ENCODE measurements at regions not wholly inside any gene's neighbourhood (a gene's known extent, or its start where the extent isn't known, plus 50 kb on each side); places are given as distances from the start of the nearest gene placed in this dataset.

DNA sequence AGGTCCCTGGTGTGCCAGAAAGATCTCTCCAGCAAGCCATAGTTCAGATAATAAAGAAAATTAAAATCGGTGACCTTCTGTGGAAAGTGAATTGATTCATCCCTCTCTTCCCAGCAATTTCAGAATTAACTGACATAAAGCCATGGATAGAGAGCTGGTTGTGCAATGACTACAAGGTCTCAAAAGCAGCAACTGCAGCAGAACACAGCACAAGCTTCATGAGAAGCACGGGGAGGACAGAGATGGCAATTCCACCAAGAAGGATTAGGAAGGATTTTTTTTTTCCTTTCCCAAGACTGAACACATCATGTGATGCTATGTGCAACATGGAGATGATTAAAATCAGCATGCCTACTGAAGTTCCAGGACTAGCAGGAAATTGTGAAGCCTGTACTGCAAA, 154.9 kb upstream of the PLEKHG7 start:
- TF ChIP-seq, protein P1, sequence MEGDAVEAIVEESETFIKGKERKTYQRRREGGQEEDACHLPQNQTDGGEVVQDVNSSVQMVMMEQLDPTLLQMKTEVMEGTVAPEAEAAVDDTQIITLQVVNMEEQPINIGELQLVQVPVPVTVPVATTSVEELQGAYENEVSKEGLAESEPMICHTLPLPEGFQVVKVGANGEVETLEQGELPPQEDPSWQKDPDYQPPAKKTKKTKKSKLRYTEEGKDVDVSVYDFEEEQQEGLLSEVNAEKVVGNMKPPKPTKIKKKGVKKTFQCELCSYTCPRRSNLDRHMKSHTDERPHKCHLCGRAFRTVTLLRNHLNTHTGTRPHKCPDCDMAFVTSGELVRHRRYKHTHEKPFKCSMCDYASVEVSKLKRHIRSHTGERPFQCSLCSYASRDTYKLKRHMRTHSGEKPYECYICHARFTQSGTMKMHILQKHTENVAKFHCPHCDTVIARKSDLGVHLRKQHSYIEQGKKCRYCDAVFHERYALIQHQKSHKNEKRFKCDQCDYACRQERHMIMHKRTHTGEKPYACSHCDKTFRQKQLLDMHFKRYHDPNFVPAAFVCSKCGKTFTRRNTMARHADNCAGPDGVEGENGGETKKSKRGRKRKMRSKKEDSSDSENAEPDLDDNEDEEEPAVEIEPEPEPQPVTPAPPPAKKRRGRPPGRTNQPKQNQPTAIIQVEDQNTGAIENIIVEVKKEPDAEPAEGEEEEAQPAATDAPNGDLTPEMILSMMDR (IDR thresholded peaks at IDR 0.05; ENCODE audit: insufficient read depth, low read depth, low read length, missing control alignments) = no peak
- DNase-seq (ENCODE audit: low read depth) = no peak
- H3K4me3 ChIP-seq (ENCODE audit: low read length) = no peak overlapping the region

DNA sequence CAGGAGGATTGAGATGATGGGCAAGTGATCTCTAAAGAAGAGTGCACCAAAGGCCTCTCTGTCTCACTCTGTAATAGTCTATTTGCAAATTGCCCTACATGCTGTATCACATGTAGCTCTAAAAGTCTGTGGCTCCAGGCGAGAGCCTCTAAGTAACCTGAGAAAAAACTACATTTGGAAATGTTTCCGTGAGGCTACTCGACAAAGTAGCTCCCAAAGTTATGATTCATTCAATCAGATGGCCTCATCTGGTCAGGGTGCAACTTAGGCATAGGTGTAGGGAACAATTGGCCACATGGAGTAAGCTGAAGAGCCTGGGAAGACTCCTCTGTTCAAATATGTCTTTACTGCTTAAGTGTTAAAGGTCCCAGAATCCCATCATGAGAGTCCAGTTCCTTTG, 155.4 kb upstream of the PLEKHG7 start:
- TF ChIP-seq, protein P1 (IDR thresholded peaks at IDR 0.05; ENCODE audit: insufficient read depth, low read depth, low read length, missing control alignments) = no peak

DNA sequence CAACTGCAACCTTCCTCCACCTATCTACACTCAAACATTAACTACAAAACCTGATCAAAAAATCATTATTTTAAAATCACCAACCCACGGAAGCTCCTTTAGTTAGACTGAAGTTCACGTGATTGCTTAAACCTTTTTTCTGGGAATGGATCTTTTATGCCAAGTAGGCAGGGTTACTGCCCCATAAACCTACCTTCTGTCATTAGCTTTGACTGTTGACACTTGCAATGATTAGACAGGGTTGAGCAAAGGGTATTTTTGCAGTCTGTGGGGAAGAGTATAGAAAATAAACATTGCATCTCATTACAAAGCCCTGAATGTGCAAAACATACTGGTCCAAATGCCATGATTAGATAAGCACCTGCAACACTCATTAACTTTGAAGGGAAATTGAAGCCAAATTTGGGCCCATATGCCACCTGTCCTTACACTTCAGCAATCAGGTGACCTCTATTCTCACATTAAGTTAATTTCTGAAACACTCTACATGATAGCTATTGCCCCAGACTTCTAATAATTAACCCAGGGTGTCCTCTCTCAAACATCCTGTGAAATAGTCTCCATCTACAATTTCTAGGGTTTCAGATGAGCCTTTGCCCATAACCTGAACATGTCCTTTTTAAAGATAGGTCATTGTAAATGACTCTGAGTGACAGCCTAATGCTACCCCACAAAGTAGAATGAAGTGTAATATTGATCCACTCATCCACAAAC, 156.0 kb upstream of the PLEKHG7 start:
- H3K4me3 ChIP-seq (ENCODE audit: low read length) = no peak overlapping the region
- TF ChIP-seq, protein P1 (IDR thresholded peaks at IDR 0.05; ENCODE audit: insufficient read depth, low read depth, low read length, missing control alignments) = no peak
- no peak for DNase-seq (ENCODE audit: low read depth)

More for the DNA sequence above, 155.4 kb upstream of the PLEKHG7 start:
- no peak for DNase-seq (ENCODE audit: low read depth)
- H3K4me3 ChIP-seq (ENCODE audit: low read length) = no peak overlapping the region

DNA sequence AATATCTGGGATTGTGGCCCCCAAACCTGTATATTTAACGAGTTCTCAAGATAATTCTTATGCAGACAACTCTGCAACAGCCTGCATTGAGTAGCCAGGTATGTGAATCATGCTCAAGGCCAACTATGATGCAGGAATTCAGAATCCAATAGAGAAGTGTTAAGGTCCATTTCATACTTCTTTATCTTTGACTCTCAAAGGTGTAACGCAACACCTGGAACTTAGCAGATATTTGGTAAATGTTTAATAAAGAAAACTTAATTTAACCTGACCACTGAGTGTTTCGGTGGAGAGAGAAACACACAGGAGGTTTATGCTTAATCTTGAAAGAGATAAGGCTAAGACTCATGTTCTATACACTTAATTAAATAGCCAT, 156.5 kb upstream of the PLEKHG7 start:
- DNase-seq (ENCODE audit: low read depth) = no peak
- TF ChIP-seq, protein P1 (IDR thresholded peaks at IDR 0.05; ENCODE audit: insufficient read depth, low read depth, low read length, missing control alignments) = no peak
- H3K4me3 ChIP-seq (ENCODE audit: low read length) = no peak overlapping the region

DNA sequence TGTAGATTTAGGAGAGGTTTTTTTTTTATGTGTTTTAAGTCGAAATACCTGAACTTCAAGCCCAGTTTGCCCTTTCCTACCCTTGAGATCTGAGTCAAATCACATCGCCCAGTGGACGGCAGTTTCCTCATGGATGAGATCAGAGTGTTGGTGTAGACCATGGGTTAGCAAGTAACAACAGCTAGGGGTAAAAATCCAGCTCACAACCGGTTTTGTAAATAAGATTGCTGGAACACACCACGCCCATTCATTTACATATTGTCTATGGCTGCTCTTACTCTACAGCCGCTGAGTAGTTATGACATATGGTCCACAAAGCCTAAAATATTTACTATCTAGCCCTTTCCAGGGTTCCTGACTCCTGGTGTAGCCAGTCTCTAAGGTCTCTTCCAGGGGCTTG, 158.5 kb upstream of the PLEKHG7 start:
- DNase-seq (ENCODE audit: low read depth) = peak; percentile 64
- TF ChIP-seq, protein P1 (IDR thresholded peaks at IDR 0.05; ENCODE audit: insufficient read depth, low read depth, low read length, missing control alignments) = no peak
- no peak overlapping the region for H3K4me3 ChIP-seq (ENCODE audit: low read length)

DNA sequence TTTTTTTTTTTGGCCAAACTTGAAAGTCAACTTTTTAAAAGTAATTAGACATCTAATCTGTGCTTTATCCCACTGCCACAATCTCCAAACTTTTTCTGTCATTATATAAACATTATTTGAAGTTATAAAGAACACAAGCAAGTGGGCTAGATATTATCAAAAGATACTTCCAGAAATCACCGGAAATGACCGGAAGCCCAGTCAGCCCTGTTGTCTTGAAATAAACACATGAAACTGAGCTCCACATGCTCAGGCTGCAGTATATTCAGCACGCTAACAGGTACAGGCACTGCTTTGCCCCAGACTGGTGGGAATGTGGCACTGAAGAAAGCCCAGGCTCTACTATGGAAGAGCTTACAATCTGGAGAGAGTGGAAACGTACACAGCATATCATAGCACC, 158.9 kb upstream of the PLEKHG7 start:
- peak; percentile 24 for DNase-seq (ENCODE audit: low read depth)
- H3K4me3 ChIP-seq (ENCODE audit: low read length) = no peak overlapping the region
- TF ChIP-seq, protein P1 (IDR thresholded peaks at IDR 0.05; ENCODE audit: insufficient read depth, low read depth, low read length, missing control alignments) = no peak

DNA sequence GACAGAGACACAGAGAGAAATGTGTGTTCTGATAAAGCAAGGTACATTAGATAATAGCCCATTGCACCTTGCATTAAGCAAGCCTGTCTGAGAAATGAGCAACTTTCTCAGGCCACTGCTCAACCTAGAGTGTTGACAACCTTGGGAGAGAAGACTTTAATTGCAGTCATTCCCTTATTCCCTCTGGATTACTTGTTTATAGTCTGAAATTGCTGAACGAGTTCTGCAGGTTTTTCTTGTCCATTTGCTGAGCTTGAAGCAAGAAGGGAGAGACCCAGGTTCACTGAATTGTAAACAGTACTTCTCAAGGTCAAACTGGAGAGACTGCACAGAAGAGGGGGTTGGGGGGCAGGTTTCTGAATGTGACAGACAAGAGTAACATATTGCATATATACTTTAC, 159.4 kb upstream of the PLEKHG7 start:
- no peak overlapping the region for H3K4me3 ChIP-seq (ENCODE audit: low read length)
- TF ChIP-seq, protein P1 (IDR thresholded peaks at IDR 0.05; ENCODE audit: insufficient read depth, low read depth, low read length, missing control alignments) = no peak
- peak; percentile 91 for DNase-seq (ENCODE audit: low read depth)
